GM18907 (cell line): ENCODE measurements at regions not wholly inside any gene's neighbourhood (a gene's known extent, or its start where the extent isn't known, plus 50 kb on each side); places are given as distances from the start of the nearest gene placed in this dataset.
"Not testable (repeated sequence)": the region's sequence is repeated elsewhere in the genome, so short reads cannot be mapped to it uniquely, and the experiment has no call there.

Experiments
- ATAC-seq: cut with Tn5 transposase; IDR thresholded peaks from one replicate; pipeline ENCODE4 v1.9.1; 2021; ENCODE audit warnings: mild to moderate bottlenecking, moderate library complexity; ENCODE audit not compliant: unreplicated experiment

DNA sequence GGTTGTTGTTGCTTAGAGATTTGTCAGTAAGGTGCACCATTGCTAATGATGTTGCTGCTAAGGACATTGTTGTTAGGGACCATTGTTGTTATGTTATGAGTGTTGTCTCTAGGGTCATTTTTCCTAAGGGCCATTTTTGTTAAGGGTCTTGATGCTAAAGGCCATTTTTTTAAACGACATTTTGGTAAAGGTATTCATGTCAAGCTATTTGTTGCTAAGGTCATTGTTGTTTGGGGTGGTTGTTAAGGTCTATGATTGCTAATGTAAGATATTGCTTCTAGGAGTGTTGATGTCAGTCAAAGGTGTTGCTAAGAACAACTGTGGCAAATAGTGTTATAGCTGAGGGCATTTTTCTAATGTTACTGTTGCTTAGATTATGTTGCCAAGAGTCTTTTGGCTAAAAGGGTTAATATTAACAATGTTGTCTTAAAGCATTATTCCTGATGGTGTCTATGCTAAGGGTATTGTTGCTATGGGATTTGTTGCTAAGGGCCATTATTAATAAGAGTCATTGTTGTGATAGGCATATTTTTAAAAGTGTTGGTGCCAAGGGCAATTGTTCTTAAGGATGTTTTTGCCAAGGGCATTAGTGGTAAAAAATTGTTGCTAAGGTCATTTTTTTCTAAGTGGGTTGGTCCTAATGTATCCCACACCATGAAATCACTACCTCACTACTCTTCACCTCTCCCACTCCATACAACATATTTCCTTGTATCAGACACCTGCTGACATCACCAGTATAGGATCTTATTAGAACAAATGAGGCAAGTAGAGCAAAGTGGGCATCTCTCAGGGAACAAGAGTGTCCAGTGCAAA, 56.2 kb downstream of the SPATA31A6 start:
- ATAC-seq = not testable (repeated sequence)

DNA sequence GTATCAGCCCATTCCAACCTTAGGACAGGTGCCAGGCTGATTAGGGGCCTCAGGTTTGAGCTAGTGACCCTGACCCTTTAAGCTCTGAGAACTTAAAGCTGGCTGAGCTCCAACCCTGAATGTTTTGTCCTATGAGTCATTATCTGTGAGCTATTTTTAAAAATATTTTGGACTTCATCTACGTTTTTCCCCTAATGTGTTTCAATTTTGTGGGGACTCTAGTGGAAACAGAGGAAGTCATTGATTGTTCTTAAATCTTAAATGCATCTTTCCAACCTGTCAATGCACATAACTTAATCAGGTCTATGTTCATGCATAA, 56.8 kb downstream of the SPATA31A6 start:
- ATAC-seq = not testable (repeated sequence)

DNA sequence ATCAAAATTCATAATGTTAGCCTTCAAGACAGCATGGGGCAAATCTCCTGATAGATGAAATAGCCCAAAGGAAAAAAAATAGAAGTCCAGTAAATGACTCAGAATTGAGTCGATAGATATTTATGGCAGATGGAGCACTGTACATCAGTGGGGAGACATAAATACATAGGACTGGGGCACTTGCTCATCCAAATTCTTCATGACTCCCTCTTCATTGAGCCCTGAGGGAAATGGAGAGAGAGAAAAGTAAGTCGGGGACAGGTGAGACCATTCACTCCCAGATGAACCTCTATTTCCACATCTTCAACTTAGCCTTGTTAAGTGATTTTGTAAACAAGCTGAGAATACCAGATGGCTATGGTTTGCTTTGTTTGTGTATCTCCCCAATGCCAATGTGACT, 59.8 kb downstream of the SPATA31A6 start:
- ATAC-seq = not testable (repeated sequence)

DNA sequence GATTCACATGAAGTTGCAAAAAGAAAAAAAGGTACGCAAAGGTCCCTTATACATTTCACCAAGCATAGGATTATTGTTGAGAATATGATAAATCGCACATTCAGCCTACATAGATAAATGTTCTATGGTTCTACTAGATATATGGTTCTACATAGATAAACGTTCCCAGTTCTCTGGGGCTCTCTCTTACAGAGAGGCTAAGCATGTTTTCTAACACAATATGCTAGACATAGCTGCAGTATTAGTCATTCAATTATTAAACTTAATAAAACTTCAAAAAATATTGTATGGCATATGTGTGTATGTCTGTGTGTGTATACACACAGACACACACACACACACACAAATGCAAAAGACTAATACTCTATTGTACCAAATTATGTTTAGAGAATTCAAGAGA, 60.4 kb downstream of the SPATA31A6 start:
- not testable (repeated sequence) for ATAC-seq

DNA sequence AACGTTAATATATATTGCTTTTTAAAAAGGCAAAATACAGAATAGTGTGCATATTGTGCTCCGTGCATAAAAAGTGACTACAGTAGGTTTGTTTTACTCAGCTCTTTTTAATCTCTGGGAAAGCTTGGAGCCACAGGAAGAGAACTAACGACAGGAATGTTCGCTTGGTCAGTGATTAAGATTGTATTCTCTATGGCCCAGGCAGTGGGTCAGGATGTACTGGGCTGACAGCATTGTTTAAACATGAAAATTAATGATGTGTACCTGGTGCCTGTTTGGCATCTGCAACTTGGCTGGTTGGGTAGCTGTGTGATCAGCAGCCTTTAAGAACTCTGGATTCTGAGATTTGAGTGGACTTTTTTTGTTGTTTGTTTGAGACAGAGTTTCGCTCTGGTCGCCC, 85.3 kb downstream of the SPATA31A6 start:
- not testable (repeated sequence) for ATAC-seq

DNA sequence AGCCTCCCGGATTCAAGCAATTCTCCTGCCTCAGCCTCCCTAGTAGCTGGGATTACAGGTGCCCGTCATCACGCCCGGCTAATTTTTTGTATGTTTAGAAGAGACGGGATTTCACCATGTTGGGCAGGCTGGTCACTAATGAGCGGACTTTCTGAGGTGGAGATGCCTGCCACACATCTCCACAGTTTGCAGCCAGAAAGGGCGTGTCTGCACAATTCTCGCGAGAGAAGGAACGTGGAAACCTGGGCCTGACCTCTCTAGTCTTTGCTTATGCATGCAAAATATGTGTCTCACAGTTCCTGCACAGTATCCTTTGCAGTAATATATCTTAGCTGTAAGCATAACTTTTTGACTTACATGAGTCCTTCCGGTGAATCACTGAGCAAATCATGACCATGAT, 85.7 kb downstream of the SPATA31A6 start:
- ATAC-seq = not testable (repeated sequence)

DNA sequence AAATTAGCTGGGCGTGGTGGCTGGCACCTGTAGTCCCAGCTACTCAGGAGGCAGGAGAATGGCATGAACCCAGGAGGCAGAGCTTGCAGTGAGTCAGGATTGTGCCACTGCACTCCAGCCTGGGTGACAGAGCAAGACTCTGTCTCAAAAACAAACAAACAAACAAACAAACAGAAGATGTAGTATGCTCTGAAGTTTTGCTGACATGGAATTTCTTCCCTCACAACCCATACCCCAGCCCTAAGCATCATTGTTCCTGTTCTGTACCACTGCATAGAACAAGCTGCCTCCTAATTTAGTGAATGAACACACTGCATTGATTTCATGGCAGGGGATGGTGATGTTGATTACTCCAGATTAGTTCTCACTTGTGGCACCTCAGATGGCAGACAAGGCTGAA, 89.7 kb downstream of the SPATA31A6 start:
- not testable (repeated sequence) for ATAC-seq

DNA sequence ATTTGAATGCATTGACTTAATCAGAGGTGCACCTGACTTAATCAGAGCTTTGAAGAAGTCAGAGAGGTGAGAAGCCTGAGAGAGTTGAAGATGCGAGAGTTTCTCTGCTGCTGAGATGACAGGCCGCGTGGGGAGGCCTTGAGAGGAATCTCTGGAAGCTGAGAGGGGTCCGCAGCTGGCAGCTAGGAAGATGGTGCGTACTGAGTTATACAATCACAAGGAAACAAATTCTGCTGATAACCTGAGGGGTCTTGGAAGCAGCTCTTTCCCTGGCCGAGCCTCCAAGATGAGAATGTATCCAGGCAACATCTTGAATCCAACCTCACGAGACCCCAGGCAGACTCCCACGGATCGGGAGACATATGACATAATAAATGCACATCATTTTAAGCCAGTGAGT, 91.7 kb downstream of the SPATA31A6 start:
- no peak for ATAC-seq

DNA sequence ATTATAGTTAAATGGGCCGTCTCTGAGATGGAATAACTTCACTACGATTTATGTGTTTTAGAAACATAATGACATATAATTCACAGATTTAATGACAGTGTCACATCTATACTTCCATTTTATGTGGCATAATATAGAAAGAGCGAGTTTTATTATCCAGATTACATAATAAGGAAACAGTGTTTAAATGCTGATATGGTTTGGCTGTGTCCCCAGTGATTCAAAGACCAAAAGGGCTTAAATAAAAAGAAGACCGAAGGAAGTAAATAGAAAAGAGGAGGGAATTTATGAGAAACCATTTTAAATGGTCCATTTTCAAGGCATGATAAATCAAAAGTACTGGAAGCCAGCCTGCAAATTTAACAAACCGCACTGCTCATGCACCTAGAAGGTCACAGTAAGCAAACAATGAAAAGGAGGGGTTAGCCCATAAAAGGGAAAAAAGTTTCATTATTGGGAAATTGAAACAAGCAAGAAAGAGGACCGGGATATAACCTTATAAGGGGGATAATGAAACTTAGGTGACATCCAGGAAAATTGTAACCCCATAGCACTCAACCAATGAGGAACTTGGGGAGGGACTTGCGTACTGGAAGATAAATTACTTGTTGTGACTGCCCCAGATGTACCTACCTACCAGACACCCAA, 99.2 kb downstream of the SPATA31A6 start:
- ATAC-seq = not testable (repeated sequence)

DNA sequence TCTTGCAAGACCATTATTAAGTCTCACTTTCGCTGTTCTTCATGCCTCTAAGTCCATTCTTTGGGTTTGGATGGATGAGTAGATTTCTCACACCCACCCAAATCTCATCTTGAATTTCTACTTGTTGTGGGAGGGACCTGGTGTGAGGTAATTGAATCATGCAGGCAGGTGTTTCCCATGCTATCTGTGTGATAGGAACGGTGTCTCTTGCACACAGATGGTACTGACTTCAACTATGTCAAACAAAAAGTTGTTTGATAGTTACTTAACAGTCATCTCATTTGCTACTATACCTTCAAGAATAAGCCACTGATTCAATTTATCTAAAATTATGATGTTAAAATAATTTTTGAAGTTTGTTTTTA, 99.7 kb downstream of the SPATA31A6 start:
- ATAC-seq = not testable (repeated sequence)

DNA sequence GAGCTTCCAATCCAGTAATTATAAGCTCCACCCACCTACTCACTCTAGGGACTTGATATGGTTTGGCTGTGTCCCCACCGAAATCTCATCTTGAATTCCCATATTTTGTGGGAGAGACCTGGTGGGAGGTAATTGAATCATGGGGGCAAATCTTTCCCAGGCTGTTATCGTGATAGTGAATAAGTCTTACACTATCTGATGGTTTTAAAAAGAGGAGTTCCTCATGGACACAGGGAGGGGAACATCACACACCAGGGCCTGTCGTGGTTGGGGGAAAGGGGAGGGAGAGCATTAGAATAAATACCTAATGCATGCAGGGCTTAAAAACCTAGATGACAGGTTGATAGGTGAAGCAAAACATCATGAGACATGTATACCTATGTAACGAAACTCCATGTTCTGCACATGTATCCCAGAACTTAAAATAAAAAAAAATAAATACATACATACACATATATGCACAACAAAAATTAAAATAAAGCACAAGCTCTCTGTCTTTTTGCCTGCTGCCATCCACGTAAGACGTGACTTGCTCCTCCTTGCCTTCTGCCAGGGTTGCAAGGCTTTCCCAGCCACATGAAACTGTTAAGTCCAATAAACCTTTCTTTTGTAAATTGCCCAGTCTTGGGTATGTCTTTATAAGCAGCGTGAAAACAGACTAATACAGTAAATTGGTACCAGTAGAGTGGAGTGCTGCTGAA, 102.8 kb downstream of the SPATA31A6 start:
- ATAC-seq = not testable (repeated sequence)

DNA sequence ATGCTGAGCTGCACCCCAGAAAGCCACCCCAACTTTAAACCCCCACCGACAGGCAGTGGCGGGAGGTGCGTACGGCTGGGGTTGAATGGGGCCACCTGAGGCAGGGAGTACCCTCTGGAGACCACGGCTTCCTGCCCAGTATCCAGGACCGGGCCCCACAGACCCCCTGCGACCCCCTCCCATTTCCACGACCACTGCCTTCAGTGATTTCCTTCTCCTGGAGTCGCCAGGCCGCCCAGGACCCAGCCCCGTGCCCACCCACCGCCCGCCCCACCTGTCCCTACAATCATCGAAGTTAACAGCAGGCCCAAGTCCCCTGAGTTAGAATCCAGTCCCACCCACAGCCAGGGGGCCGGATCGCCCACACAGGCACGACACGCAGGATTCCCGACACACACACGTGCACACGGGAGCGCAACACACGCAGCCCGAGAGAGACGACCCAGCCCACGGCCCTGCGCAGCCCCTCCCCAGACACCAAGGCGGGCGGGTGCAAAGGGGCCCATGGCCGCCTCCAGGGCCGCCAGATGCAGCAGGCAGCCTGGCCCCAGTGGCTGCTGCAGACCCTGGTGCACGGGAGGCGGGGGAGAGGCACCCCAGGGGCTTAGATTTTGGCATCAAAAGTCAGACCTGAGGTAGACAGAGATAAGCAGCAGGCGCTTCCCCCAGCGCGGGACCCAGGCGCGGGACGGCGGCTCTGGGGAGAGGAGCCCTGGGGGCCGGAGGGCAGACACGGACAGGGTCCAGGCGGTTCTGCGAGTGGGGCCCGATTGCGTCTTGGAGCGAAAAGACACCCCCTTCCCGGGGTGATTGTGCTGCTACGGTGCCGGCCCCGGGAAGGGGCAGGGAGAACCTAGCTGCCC, 104.8 kb downstream of the SPATA31A6 start:
- ATAC-seq = not testable (repeated sequence)

DNA sequence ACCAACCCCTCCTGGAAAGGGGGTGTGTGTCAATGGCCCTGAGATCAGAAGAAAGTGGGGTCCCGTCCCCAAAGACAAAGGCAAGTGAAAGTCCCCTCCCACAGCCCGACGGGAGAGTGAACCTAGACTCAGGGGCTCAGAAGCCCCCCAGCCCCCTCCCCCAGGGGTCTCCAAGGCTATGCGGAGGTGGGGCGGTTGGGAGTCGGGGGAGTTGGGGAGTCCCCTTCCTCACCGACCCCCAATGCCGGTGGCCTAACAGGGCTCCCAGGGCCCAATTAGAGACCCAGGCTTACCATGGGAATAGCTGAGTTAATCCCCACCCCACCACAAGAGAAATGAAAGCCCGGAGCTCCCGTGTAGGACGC, 105.4 kb downstream of the SPATA31A6 start:
- not testable (repeated sequence) for ATAC-seq

DNA sequence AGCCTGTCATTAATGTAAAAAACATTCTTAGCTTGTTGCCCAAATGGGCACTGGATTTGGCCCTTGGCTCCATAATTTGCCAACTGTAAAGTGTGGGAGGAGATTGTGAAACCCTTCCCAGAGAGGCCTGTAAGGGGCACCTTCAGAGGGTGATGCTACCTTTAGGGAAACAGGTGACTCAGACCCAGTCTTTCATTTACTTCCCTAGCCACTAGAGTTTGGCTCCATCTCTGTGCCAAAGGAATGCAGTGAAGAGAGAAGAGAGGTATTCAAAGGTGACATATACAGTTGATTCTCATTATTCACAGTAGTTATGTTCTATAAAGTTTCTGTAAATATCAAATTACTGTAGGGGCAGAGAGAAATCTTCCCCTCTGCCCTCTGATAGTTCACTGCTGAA, 116.7 kb downstream of the SPATA31A6 start:
- ATAC-seq = not testable (repeated sequence)

DNA sequence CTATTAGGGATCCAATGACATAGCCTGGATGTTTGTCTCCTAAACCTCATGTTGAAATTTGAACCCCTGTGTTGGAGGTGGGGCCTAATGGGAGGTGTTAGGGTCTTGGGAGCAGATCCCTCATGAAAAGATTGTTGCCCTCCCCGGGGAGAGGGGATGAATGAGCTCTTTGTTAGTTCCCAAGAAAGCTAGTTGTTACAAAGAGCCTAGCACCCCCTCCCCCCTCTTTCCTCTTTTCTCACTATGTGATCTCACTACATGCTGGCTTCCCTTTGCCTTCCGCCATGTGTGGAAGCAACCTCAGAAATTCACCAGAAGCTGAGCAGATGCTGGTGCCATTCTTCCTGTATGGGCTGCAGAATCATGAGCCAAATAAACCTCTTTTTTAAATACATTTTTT, 123.2 kb downstream of the SPATA31A6 start:
- not testable (repeated sequence) for ATAC-seq

DNA sequence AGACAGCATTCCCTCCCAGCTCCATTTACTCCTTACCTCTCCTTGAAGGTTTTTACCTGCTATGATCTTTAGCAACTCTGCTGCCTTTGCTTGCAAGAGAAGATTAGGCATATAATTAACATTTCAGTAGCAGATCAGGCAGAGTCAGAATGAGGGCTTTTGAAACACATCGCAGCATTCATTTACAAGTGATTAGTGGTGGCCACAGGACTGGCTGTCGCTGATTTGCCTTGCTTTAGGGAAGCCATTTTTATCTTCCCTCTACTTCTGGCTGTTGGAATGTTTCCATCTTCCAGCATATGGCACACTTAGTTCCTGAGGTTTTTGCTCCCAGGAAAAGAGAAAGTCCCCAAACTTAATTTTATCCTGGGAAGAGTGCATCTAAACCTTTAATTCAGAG, 124.0 kb downstream of the SPATA31A6 start:
- not testable (repeated sequence) for ATAC-seq

DNA sequence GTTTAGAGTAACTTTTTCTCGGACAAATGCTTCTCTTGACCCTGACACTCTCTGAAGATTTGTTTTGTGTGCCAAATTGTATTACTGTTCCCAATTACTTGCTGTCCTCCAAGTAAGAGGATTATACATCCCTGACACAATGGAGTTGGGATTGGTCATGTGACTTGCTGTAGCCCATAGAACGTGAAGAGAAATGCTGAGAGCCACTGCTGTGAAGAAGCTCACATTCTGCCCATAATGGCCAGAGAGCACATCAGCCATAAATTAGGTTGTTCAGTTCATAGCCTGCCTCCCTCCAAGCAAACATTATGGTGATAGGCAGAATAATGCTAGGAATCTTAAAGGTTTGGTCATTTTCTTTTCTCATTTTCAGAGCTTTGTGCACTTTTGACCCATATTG, 127.5 kb downstream of the SPATA31A6 start:
- ATAC-seq = not testable (repeated sequence)

DNA sequence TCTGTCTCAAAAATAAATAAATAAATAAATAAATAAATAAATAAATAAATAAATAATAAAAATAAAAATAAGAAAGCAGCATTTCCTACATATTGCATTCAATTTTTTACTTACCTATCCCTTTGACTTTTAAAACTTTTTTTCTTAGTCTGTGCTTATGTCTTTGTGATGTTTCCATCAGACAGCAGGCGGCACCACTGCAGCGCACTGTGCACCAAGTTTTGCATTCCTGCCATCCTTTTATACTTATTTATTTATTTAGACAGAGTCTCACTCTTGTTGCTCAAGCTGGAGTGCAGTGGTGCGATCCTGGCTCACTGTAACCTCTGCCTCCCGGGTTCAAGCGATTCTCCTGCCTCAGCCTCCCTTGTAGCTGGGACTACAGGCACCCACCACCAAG, 132.6 kb downstream of the SPATA31A6 start:
- ATAC-seq = not testable (repeated sequence)

DNA sequence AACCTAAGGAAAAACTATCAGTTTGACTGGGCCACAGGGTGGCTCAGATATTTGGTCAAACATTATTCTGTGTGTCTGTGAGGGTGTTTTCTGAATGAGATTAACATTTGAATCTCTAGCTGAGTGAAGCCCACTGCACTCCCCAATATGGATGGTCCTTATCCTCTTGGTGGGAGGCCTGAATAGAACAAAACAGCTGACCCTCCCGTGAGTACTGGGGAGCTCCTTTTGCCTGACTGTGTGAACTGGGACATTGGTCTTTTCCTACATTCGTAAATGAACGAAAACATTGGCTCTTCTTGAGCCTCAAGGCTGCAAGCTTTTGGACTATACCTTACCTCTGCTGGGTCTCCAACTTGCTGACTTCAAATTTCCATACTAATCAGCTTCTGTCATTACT, 134.2 kb downstream of the SPATA31A6 start:
- ATAC-seq = not testable (repeated sequence)

DNA sequence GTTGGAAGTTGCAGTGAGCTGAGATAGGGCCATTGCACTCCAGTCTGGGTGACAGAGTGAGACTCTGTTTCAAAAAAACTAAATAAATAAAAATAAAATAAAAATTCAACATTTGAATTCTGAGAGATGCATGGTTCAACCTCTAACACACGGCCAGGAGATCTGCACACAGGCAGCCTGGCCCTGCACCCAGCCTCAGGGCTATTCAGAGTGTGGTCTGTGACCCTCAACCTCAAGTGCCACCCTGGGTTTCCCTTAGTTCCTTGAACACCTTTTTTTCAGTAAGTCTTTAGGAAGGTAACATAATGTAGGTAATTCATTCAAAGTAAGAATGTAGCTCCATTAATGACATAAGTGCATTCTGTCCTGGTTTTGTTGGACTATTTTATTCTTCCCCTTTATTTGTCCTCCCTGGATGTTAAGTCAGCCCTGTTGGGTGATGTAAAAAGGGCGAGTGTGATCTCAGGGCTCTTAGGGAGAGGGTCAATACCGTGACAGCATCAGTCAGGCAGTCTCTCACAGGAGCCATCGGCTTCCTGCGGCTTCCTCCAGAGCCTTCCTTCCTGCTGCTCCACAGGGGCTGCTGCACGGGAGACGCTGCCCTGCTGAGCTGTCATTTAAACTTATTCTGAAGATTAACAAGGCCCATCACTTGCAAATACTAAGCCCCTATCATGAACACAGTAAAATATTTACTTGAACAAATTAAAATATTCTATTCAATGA, 139.8 kb downstream of the SPATA31A6 start:
- not testable (repeated sequence) for ATAC-seq
